ENCODE measurements at regions not wholly inside any gene's neighbourhood (a gene's known extent, or its start where the extent isn't known, plus 50 kb on each side); places are given as distances from the start of the nearest gene placed in this dataset.

GRCh38 chr13:90792335-90792734, 555.2 kb upstream of the MIR17HG start:
- DNase-seq (peak; percentile 51), ATAC-seq (peak; percentile 96)
- H3K4me1 ChIP-seq (ENCODE audit: insufficient read depth, low read length): peaks cover 2% of the 10 kb centered on the region; the same call in 1 of the 2 replicates
- H3K27me3 ChIP-seq (ENCODE audit: low read length): no peaks in the 10 kb centered on the region
- no TSS peak for BruUV-seq (replicated peaks)
- no peaks in the 10 kb centered on the region for H3F3A ChIP-seq (ENCODE audit: low read length, unreplicated experiment)
- no peaks in the 10 kb centered on the region for H3K79me2 ChIP-seq (ENCODE audit: low read length)
- no peak overlapping the region for H2AFZ ChIP-seq (ENCODE audit: low read length)
- no peak overlapping the region for H3K4me3 ChIP-seq (ENCODE audit: low read length)
- H3K36me3 ChIP-seq (ENCODE audit: low read depth, low read length): no peaks in the 10 kb centered on the region
- H3K4me2 ChIP-seq (ENCODE audit: low read length): no peak overlapping the region
- no peaks in the 10 kb centered on the region for H4K20me1 ChIP-seq (ENCODE audit: low read length)
- H3K9me3 ChIP-seq (ENCODE audit: low read length): no peaks in the 10 kb centered on the region
- H3K27ac ChIP-seq (ENCODE audit: low read length): no peak overlapping the region
- POLR2A ChIA-PET (ENCODE audit: unreplicated experiment): no interaction called here
- TF ChIP-seq EZH2 (IDR thresholded peaks at IDR 0.05; ENCODE audit: low read length, unreplicated experiment): no peak
- TF ChIP-seq CTCF (conservative IDR thresholded peaks at IDR 0.05; ENCODE audit: low read depth, low read length): no peak
- TF ChIP-seq EZH2phosphoT487 (IDR thresholded peaks at IDR 0.05; ENCODE audit: borderline replicate concordance, low read length): no peak
- H3K9ac ChIP-seq (ENCODE audit: low read length): no peak overlapping the region
- CTCF ChIA-PET: no interaction called here
- no peaks in the 10 kb centered on the region for H3K9me2 ChIP-seq (replicated peaks; ENCODE audit: low read length)
- intact Hi-C loops (cut with micrococcal nuclease): no loop called here

- BruUV-seq (replicated peaks): no TSS peak
- POLR2A ChIA-PET (ENCODE audit: unreplicated experiment): interaction anchor here (0.6 kb wide), 1 partner anchor 566 kb away, joined by 3 read pairs; no protein-coding TSS in a partner anchor
- Histone ChIP-seq H2AFZ (ENCODE audit: low read length) (no peak overlapping the region), H3K27ac (ENCODE audit: low read length) (no peak overlapping the region), H3K9ac (ENCODE audit: low read length) (no peak overlapping the region), H3K27me3 (ENCODE audit: low read length) (no peaks in the 10 kb centered on the region), H3K4me3 (ENCODE audit: low read length) (no peak overlapping the region), H3K4me2 (ENCODE audit: low read length) (no peak overlapping the region), H3F3A (ENCODE audit: low read length, unreplicated experiment) (no peaks in the 10 kb centered on the region), H3K4me1 (ENCODE audit: insufficient read depth, low read length) (peaks cover 4% of the 10 kb centered on the region; the same call in 1 of the 2 replicates), H3K9me3 (ENCODE audit: low read length) (no peaks in the 10 kb centered on the region), H4K20me1 (ENCODE audit: low read length) (no peaks in the 10 kb centered on the region), H3K9me2 (replicated peaks; ENCODE audit: low read length) (no peaks in the 10 kb centered on the region), H3K79me2 (ENCODE audit: low read length) (no peaks in the 10 kb centered on the region), H3K36me3 (ENCODE audit: low read depth, low read length) (no peaks in the 10 kb centered on the region)
- CTCF ChIA-PET: no interaction called here
- intact Hi-C loops (cut with micrococcal nuclease): no loop called here
- ATAC-seq (no peak), DNase-seq (no peak)
- TF ChIP-seq EZH2 (IDR thresholded peaks at IDR 0.05; ENCODE audit: low read length, unreplicated experiment) (no peak), CTCF (conservative IDR thresholded peaks at IDR 0.05; ENCODE audit: low read depth, low read length) (no peak), EZH2phosphoT487 (IDR thresholded peaks at IDR 0.05; ENCODE audit: borderline replicate concordance, low read length) (no peak)
Observed at GRCh38 chr13:90793261-90793820, 554.1 kb upstream of the MIR17HG start.

GRCh38 chr13:90796474-90796873, 551.0 kb upstream of the MIR17HG start:
- POLR2A ChIA-PET (ENCODE audit: unreplicated experiment): no interaction called here
- CTCF ChIA-PET: no interaction called here
- H3F3A ChIP-seq (ENCODE audit: low read length, unreplicated experiment): no peaks in the 10 kb centered on the region
- H3K27me3 ChIP-seq (ENCODE audit: low read length): no peaks in the 10 kb centered on the region
- no peak overlapping the region for H3K4me3 ChIP-seq (ENCODE audit: low read length)
- H3K9me3 ChIP-seq (ENCODE audit: low read length): no peaks in the 10 kb centered on the region
- H3K27ac ChIP-seq (ENCODE audit: low read length): no peak overlapping the region
- H3K9ac ChIP-seq (ENCODE audit: low read length): no peak overlapping the region
- TF ChIP-seq CTCF (conservative IDR thresholded peaks at IDR 0.05; ENCODE audit: low read depth, low read length) (no peak), EZH2phosphoT487 (IDR thresholded peaks at IDR 0.05; ENCODE audit: borderline replicate concordance, low read length) (no peak), EZH2 (IDR thresholded peaks at IDR 0.05; ENCODE audit: low read length, unreplicated experiment) (no peak)
- no peak overlapping the region for H2AFZ ChIP-seq (ENCODE audit: low read length)
- DNase-seq (no peak), ATAC-seq (no peak)
- no TSS peak for BruUV-seq (replicated peaks)
- no peak overlapping the region for H3K4me2 ChIP-seq (ENCODE audit: low read length)
- H4K20me1 ChIP-seq (ENCODE audit: low read length): no peaks in the 10 kb centered on the region
- H3K9me2 ChIP-seq (replicated peaks; ENCODE audit: low read length): no peaks in the 10 kb centered on the region
- peaks cover 4% of the 10 kb centered on the region; the same call in 1 of the 2 replicates for H3K4me1 ChIP-seq (ENCODE audit: insufficient read depth, low read length)
- intact Hi-C loops (cut with micrococcal nuclease): no loop called here
- no peaks in the 10 kb centered on the region for H3K79me2 ChIP-seq (ENCODE audit: low read length)
- H3K36me3 ChIP-seq (ENCODE audit: low read depth, low read length): no peaks in the 10 kb centered on the region
